Keratinocyte (primary cell): ENCODE measurements at regions not wholly inside any gene's neighbourhood (a gene's known extent, or its start where the extent isn't known, plus 50 kb on each side); places are given as distances from the start of the nearest gene placed in this dataset.

Source experiments
- DNase-seq: peaks from one replicate; pipeline ENCODE4 v3.0.0-alpha.2; 2011; ENCODE audit warnings: low read depth, missing footprints, low spot score
- FAIRE-seq: peaks from 2 replicates; lab custom pipeline; 2011; peaks lifted over from hg19 to GRCh38; lab: Jason Lieb, UNC
- H2AFZ ChIP-seq: 2 replicates; pipeline ENCODE4 v1.6.0; 2012; ENCODE audit warnings: low read length, control low read depth, inconsistent platforms; ENCODE audit not compliant: control insufficient read depth
- H3K27ac ChIP-seq: 2 replicates; pipeline ENCODE4 v1.5.1; 2011; ENCODE audit warnings: low read length; ENCODE audit not compliant: control insufficient read depth, insufficient read depth
- H3K27me3 ChIP-seq: 3 replicates; pipeline ENCODE4 v1.6.0; 2011; ENCODE audit warnings: low read length; ENCODE audit not compliant: control insufficient read depth, insufficient read depth; ENCODE audit errors: extremely low read depth
- H3K36me3 ChIP-seq, 2 experiments: 2 replicates in 1 of 2; 3 replicates in 1 of 2; pipeline ENCODE4 v1.5.1; 2011; ENCODE audit warnings: low read length in 2 of 2, mild to moderate bottlenecking in 1 of 2; ENCODE audit not compliant: control insufficient read depth in 2 of 2, insufficient read depth in 2 of 2; ENCODE audit errors: extremely low read depth in 1 of 2
- H3K4me1 ChIP-seq: 3 replicates; pipeline ENCODE4 v1.5.1; 2011; ENCODE audit warnings: low read length; ENCODE audit not compliant: control insufficient read depth, insufficient read depth; ENCODE audit errors: extremely low read depth
- H3K4me2 ChIP-seq: 3 replicates; pipeline ENCODE4 v1.6.0; 2011; ENCODE audit warnings: low read depth, low read length; ENCODE audit not compliant: control insufficient read depth, insufficient read depth; ENCODE audit errors: extremely low read depth
- H3K4me3 ChIP-seq, 3 experiments: fragments of 200-600 bp in 1 of 3; sonication (generic) in 1 of 3; 2 replicates in 2 of 3; 3 replicates in 1 of 3; pipeline ENCODE4 v1.5.1; 2011 to 2016; ENCODE audit warnings: low read length in 3 of 3, mild to moderate bottlenecking in 3 of 3, control low read depth in 2 of 3, inconsistent platforms in 1 of 3, low read depth in 1 of 3, mixed read lengths in 1 of 3, mixed run types in 1 of 3, moderate library complexity in 1 of 3; ENCODE audit not compliant: control insufficient read depth in 2 of 3, insufficient read depth in 2 of 3; ENCODE audit errors: extremely low read depth in 1 of 3
- H3K79me2 ChIP-seq: 2 replicates; pipeline ENCODE4 v1.6.0; 2012; ENCODE audit warnings: low read length; ENCODE audit not compliant: control insufficient read depth, insufficient read depth
- H3K9ac ChIP-seq: 3 replicates; pipeline ENCODE4 v1.6.0; 2011; ENCODE audit warnings: low read length; ENCODE audit not compliant: control insufficient read depth, insufficient read depth; ENCODE audit errors: extremely low read depth
- H3K9me1 ChIP-seq: 3 replicates; pipeline ENCODE4 v1.6.0; 2011; ENCODE audit warnings: low read length; ENCODE audit not compliant: control insufficient read depth, insufficient read depth; ENCODE audit errors: extremely low read depth
- H3K9me3 ChIP-seq: 2 replicates; pipeline ENCODE4 v1.5.1; 2012; ENCODE audit warnings: low read depth, low read length; ENCODE audit not compliant: control insufficient read depth
- H4K20me1 ChIP-seq: 3 replicates; pipeline ENCODE4 v1.6.0; 2011; ENCODE audit warnings: low read length; ENCODE audit not compliant: control insufficient read depth, insufficient read depth; ENCODE audit errors: extremely low read depth
- CTCF ChIP-seq, 3 experiments: IDR thresholded peaks in 1 of 3; conservative IDR thresholded peaks in 1 of 3; optimal IDR thresholded peaks in 1 of 3; 2 replicates in 2 of 3; 3 replicates in 1 of 3; pipeline versions ENCODE3 to v1.5.1; 2011; ENCODE audit warnings: low read length in 3 of 3, mild to moderate bottlenecking in 3 of 3, moderate library complexity in 2 of 3, control low read depth in 1 of 3, inconsistent platforms in 1 of 3; ENCODE audit not compliant: insufficient read depth in 2 of 3; ENCODE audit errors: extremely low read depth in 1 of 3
- EZH2 ChIP-seq: IDR thresholded peaks from one replicate; pipeline ENCODE4 v1.6.1; 2012; ENCODE audit warnings: inconsistent platforms, mild to moderate bottlenecking, low read length, moderate library complexity
- dilution Hi-C: fragments of 300-500 bp; cut with MboI; formaldehyde crosslinking; loops from one replicate; pipeline ENCODE4 v1.7.0; 2020; ENCODE audit warnings: low sequenced_read_pairs; ENCODE audit not compliant: extremely low pct_ligation_motif_present

GRCh38 chr5:28117273-28117672 lies 1078.9 kb upstream of the CDH9 start:
- H2AFZ ChIP-seq, result no peak overlapping the region
- H3K4me3 ChIP-seq, result no peak overlapping the region
- dilution Hi-C loops, result no loop called here
- no peak for FAIRE-seq
- no peak overlapping the region for H3K27ac ChIP-seq
- H3K4me1 ChIP-seq, result no peaks in the 10 kb centered on the region
- no peaks in the 10 kb centered on the region for H4K20me1 ChIP-seq
- no peaks in the 10 kb centered on the region for H3K27me3 ChIP-seq
- no peaks in the 10 kb centered on the region for H3K9me1 ChIP-seq
- no peaks in the 10 kb centered on the region for H3K36me3 ChIP-seq
- TF ChIP-seq EZH2 (no peak), CTCF (optimal IDR thresholded peaks at IDR 0.05 in 1 of 3, IDR thresholded peaks at IDR 0.05 in 1 of 3, conservative IDR thresholded peaks at IDR 0.05 in 1 of 3; ENCODE audit: extremely low read depth in 1 of 3, insufficient read depth in 2 of 3, low read length in 3 of 3) (no peak)
- no peak for DNase-seq
- H3K9me3 ChIP-seq, result no peaks in the 10 kb centered on the region
- no peak overlapping the region for H3K4me2 ChIP-seq
- no peak overlapping the region for H3K9ac ChIP-seq
- H3K79me2 ChIP-seq, result no peaks in the 10 kb centered on the region

GRCh38 chr5:28110781-28111180 lies 1072.4 kb upstream of the CDH9 start:
- no peak overlapping the region for H2AFZ ChIP-seq
- H3K9me3 ChIP-seq, result no peaks in the 10 kb centered on the region
- H3K4me2 ChIP-seq, result no peak overlapping the region
- dilution Hi-C loops, result no loop called here
- no peaks in the 10 kb centered on the region for H3K4me1 ChIP-seq
- H3K9ac ChIP-seq, result no peak overlapping the region
- H3K27me3 ChIP-seq, result no peaks in the 10 kb centered on the region
- no peak overlapping the region for H3K4me3 ChIP-seq
- no peaks in the 10 kb centered on the region for H3K79me2 ChIP-seq
- H4K20me1 ChIP-seq, result no peaks in the 10 kb centered on the region
- no peak overlapping the region for H3K27ac ChIP-seq
- DNase-seq (no peak), FAIRE-seq (no peak)
- H3K36me3 ChIP-seq, result no peaks in the 10 kb centered on the region
- TF ChIP-seq CTCF (optimal IDR thresholded peaks at IDR 0.05 in 1 of 3, IDR thresholded peaks at IDR 0.05 in 1 of 3, conservative IDR thresholded peaks at IDR 0.05 in 1 of 3; ENCODE audit: extremely low read depth in 1 of 3, insufficient read depth in 2 of 3, low read length in 3 of 3), result no peak
- TF ChIP-seq EZH2, result no peak
- H3K9me1 ChIP-seq, result no peaks in the 10 kb centered on the region
